ENCODE measurements at regions not wholly inside any gene's neighbourhood (a gene's known extent, or its start where the extent isn't known, plus 50 kb on each side); places are given as distances from the start of the nearest gene placed in this dataset.

DNA sequence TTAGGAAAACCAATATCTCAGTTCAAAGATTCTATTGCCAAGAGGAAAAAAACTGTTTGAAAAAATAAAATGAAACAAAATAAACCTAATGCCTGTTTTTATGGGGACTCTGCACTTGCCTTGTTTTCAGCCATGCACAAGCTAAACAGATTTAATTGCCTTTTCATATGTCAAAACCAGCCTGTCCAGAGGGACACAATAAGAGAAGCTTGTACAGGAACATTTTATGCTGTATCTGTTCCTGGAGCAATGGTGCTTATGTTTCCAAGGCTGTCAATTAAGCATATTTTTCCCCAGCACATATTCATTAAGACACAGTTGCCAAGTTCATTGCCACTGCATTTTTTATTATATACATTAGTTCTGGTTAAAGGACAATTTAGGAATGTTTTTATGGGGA lies 470.9 kb downstream of the LRRIQ3 start:
- Histone ChIP-seq H3K36me3 (ENCODE audit: low read depth) (no peaks in the 10 kb centered on the region), H3K9ac (no peak overlapping the region), H3F3A (ENCODE audit: insufficient read depth) (no peaks in the 10 kb centered on the region), H3K27ac (no peak overlapping the region), H3K9me2 (ENCODE audit: insufficient read depth) (no peaks in the 10 kb centered on the region), H3K79me2 (ENCODE audit: insufficient read depth) (no peaks in the 10 kb centered on the region), H4K20me1 (ENCODE audit: insufficient read depth) (no peaks in the 10 kb centered on the region), H3K9me3 (ENCODE audit: low read depth) (no peaks in the 10 kb centered on the region), H2AFZ (no peak overlapping the region), H3K4me2 (ENCODE audit: unreplicated experiment) (no peak overlapping the region), H3K4me3 (no peak overlapping the region), H3K27me3 (replicated peaks; ENCODE audit: insufficient read depth) (no peaks in the 10 kb centered on the region), H3K4me1 (ENCODE audit: insufficient read depth) (no peaks in the 10 kb centered on the region)
- no peak for DNase-seq
- in situ Hi-C loops (cut with MboI): no loop called here
- TF ChIP-seq EZH2phosphoT487 (IDR thresholded peaks at IDR 0.05; ENCODE audit: insufficient read depth, low read depth) (no peak), EZH2 (IDR thresholded peaks at IDR 0.05; ENCODE audit: insufficient read depth, poor library complexity, severe bottlenecking) (no peak)

DNA sequence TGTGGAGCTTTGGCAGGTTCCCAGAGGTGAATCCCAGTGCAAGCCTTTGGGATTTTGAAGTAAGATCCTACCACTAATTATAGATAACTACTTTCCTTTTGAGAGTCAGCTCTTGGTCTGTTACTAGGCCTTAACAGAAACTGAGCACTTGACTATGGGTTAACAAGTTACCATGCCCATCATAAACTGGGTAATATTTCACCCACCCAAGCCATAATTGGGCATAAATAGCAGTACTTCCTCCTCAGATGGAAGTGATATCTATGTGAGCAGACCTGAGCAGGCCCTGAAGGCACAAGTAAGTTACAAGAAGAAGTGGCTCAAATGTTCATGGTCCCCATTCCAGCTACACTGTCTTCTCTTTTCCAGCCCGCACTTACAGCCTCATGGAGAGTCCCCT lies 475.9 kb downstream of the LRRIQ3 start:
- no peaks in the 10 kb centered on the region for H3F3A ChIP-seq (ENCODE audit: insufficient read depth)
- no peak overlapping the region for H3K9ac ChIP-seq
- in situ Hi-C loops (cut with MboI): no loop called here
- no peak overlapping the region for H3K4me2 ChIP-seq (ENCODE audit: unreplicated experiment)
- H3K4me1 ChIP-seq (ENCODE audit: insufficient read depth): no peaks in the 10 kb centered on the region
- H2AFZ ChIP-seq: no peak overlapping the region
- H3K4me3 ChIP-seq: no peak overlapping the region
- 4 to 15% methylated on average over 1 of the region's 1 CpG for WGBS, 2 experiments (ENCODE audit: low coverage in 1 of 2, low lambda C conversion rate in 2 of 2, missing lambda C conversion rate in 2 of 2)
- no peaks in the 10 kb centered on the region for H3K79me2 ChIP-seq (ENCODE audit: insufficient read depth)
- TF ChIP-seq EZH2phosphoT487 (IDR thresholded peaks at IDR 0.05; ENCODE audit: insufficient read depth, low read depth) (no peak), EZH2 (IDR thresholded peaks at IDR 0.05; ENCODE audit: insufficient read depth, poor library complexity, severe bottlenecking) (no peak)
- no peaks in the 10 kb centered on the region for H3K27me3 ChIP-seq (replicated peaks; ENCODE audit: insufficient read depth)
- H4K20me1 ChIP-seq (ENCODE audit: insufficient read depth): no peaks in the 10 kb centered on the region
- no peaks in the 10 kb centered on the region for H3K9me2 ChIP-seq (ENCODE audit: insufficient read depth)
- no peaks in the 10 kb centered on the region for H3K9me3 ChIP-seq (ENCODE audit: low read depth)
- DNase-seq: no peak
- H3K36me3 ChIP-seq (ENCODE audit: low read depth): no peaks in the 10 kb centered on the region
- no peak overlapping the region for H3K27ac ChIP-seq

DNA sequence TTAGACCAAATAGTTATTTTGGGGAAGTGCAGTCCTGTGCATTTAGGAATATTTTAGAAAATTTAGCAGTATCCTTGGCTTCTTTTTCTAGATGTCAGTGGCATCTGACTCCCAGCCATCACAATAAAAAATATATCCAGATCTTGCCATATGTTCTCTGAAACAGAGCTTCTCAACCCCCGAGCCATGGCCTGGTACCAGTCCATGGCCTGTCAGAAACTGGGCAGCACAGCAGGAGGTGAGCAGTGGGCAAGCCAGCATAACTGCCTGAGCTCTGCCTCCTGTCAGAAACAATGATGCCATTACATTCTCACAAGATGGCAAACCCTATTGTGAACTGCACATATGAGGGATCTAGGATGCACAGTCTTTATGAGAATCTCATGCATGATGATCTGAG lies 480.0 kb downstream of the LRRIQ3 start:
- in situ Hi-C loops (cut with MboI): no loop called here

DNA sequence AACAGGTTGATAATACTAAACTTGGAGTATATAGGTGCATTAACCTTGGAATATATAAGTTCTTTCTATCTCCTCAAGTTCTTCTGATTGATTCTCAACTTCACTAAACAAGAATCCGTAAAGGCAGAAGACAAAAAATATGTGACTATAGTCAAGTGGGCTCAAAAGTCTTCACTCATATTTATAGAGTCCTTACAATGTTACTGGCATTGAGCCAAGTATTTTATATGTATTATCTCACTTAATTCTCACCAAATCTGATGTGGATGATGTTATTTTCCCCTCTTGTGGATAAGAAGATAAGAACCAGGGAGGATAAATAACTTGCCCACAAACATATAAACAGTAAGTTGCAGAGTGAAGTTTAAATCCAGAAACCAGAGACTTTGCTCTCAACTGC lies 486.9 kb downstream of the LRRIQ3 start:
- H3K4me2 ChIP-seq (ENCODE audit: unreplicated experiment): no peak overlapping the region
- H3K27me3 ChIP-seq (replicated peaks; ENCODE audit: insufficient read depth): no peaks in the 10 kb centered on the region
- no peak for DNase-seq
- in situ Hi-C loops (cut with MboI): no loop called here
- TF ChIP-seq EZH2phosphoT487 (IDR thresholded peaks at IDR 0.05; ENCODE audit: insufficient read depth, low read depth) (no peak), EZH2 (IDR thresholded peaks at IDR 0.05; ENCODE audit: insufficient read depth, poor library complexity, severe bottlenecking) (no peak)
- no peak overlapping the region for H3K9ac ChIP-seq
- H3K9me2 ChIP-seq (ENCODE audit: insufficient read depth): no peaks in the 10 kb centered on the region
- H3F3A ChIP-seq (ENCODE audit: insufficient read depth): no peaks in the 10 kb centered on the region
- H2AFZ ChIP-seq: no peak overlapping the region
- no peaks in the 10 kb centered on the region for H4K20me1 ChIP-seq (ENCODE audit: insufficient read depth)
- no peaks in the 10 kb centered on the region for H3K9me3 ChIP-seq (ENCODE audit: low read depth)
- H3K27ac ChIP-seq: no peak overlapping the region
- no peaks in the 10 kb centered on the region for H3K36me3 ChIP-seq (ENCODE audit: low read depth)
- no peaks in the 10 kb centered on the region for H3K4me1 ChIP-seq (ENCODE audit: insufficient read depth)
- WGBS, 2 experiments (ENCODE audit: low coverage in 1 of 2, low lambda C conversion rate in 2 of 2, missing lambda C conversion rate in 2 of 2): 8 to 14% methylated on average over 1 of the region's 1 CpG
- H3K79me2 ChIP-seq (ENCODE audit: insufficient read depth): no peaks in the 10 kb centered on the region
- H3K4me3 ChIP-seq: no peak overlapping the region

More for the DNA sequence above, 480.0 kb downstream of the LRRIQ3 start:
- no peaks in the 10 kb centered on the region for H3K36me3 ChIP-seq (ENCODE audit: low read depth)
- no peaks in the 10 kb centered on the region for H3F3A ChIP-seq (ENCODE audit: insufficient read depth)
- H3K9ac ChIP-seq: no peak overlapping the region
- no peaks in the 10 kb centered on the region for H3K9me3 ChIP-seq (ENCODE audit: low read depth)
- H3K4me2 ChIP-seq (ENCODE audit: unreplicated experiment): no peak overlapping the region
- TF ChIP-seq EZH2phosphoT487 (IDR thresholded peaks at IDR 0.05; ENCODE audit: insufficient read depth, low read depth): no peak
- no peak for TF ChIP-seq EZH2 (IDR thresholded peaks at IDR 0.05; ENCODE audit: insufficient read depth, poor library complexity, severe bottlenecking)
- no peak overlapping the region for H3K27ac ChIP-seq
- no peaks in the 10 kb centered on the region for H3K9me2 ChIP-seq (ENCODE audit: insufficient read depth)
- H3K27me3 ChIP-seq (replicated peaks; ENCODE audit: insufficient read depth): no peaks in the 10 kb centered on the region
- no peak overlapping the region for H2AFZ ChIP-seq
- DNase-seq: no peak
- no peaks in the 10 kb centered on the region for H3K79me2 ChIP-seq (ENCODE audit: insufficient read depth)
- WGBS, 2 experiments (ENCODE audit: low coverage in 1 of 2, low lambda C conversion rate in 2 of 2, missing lambda C conversion rate in 2 of 2): 0% methylated on average over 1 of the region's 1 CpG
- no peaks in the 10 kb centered on the region for H4K20me1 ChIP-seq (ENCODE audit: insufficient read depth)
- H3K4me1 ChIP-seq (ENCODE audit: insufficient read depth): no peaks in the 10 kb centered on the region
- H3K4me3 ChIP-seq: no peak overlapping the region

DNA sequence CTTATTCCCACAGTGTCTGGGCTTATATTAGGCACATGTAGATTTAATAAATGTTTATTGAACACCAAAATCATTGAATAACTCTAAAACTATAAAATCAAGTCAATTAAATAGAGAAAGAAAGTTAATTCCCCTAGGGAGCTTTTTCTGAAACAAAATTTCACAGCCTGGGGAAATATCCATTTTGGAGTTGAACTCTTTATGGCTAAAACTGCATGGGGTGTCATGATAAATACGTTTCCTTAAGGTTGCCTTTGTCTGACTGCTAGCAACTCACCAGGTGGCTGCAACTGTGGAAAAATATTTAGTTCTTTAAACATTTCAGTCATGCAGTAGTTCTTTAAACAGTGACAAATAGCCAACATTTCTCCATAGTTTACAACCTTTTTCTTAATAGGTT lies 496.1 kb downstream of the LRRIQ3 start:
- Histone ChIP-seq H3K27me3 (replicated peaks; ENCODE audit: insufficient read depth) (no peaks in the 10 kb centered on the region), H4K20me1 (ENCODE audit: insufficient read depth) (no peaks in the 10 kb centered on the region), H3K27ac (no peak overlapping the region), H2AFZ (no peak overlapping the region), H3K4me3 (no peak overlapping the region), H3K4me2 (ENCODE audit: unreplicated experiment) (no peak overlapping the region), H3K9ac (no peak overlapping the region), H3K36me3 (ENCODE audit: low read depth) (no peaks in the 10 kb centered on the region), H3K9me3 (ENCODE audit: low read depth) (no peaks in the 10 kb centered on the region), H3K4me1 (ENCODE audit: insufficient read depth) (no peaks in the 10 kb centered on the region), H3K9me2 (ENCODE audit: insufficient read depth) (no peaks in the 10 kb centered on the region), H3K79me2 (ENCODE audit: insufficient read depth) (no peaks in the 10 kb centered on the region), H3F3A (ENCODE audit: insufficient read depth) (no peaks in the 10 kb centered on the region)
- WGBS, 2 experiments (ENCODE audit: low coverage in 1 of 2, low lambda C conversion rate in 2 of 2, missing lambda C conversion rate in 2 of 2): 3 to 9% methylated on average over 1 of the region's 1 CpG
- no peak for DNase-seq
- no peak for TF ChIP-seq EZH2phosphoT487 (IDR thresholded peaks at IDR 0.05; ENCODE audit: insufficient read depth, low read depth)
- TF ChIP-seq EZH2 (IDR thresholded peaks at IDR 0.05; ENCODE audit: insufficient read depth, poor library complexity, severe bottlenecking): no peak
- in situ Hi-C loops (cut with MboI): no loop called here
